Mesothelial cell of epicardium (in vitro differentiated cells): ENCODE measurements at regions not wholly inside any gene's neighbourhood (a gene's known extent, or its start where the extent isn't known, plus 50 kb on each side); places are given as distances from the start of the nearest gene placed in this dataset.

Experiments
- DNase-seq, 2 experiments: peaks; one replicate each; pipeline ENCODE4 v3.0.0; 2021; ENCODE audit warnings: low spot score in 2 of 2; ENCODE audit not compliant: unreplicated experiment in 2 of 2
- H3K27ac Mint-ChIP-seq: 2 replicates; pipeline ENCODE4 v1.8.0; 2021; ENCODE audit warnings: mixed read lengths
- H3K27me3 Mint-ChIP-seq: 2 replicates; pipeline ENCODE4 v1.8.0; 2021; ENCODE audit warnings: low read depth, mixed read lengths
- H3K36me3 Mint-ChIP-seq: 2 replicates; pipeline ENCODE4 v1.8.0; 2021; ENCODE audit warnings: mixed read lengths
- H3K4me1 Mint-ChIP-seq: 2 replicates; pipeline ENCODE4 v1.8.0; 2021; ENCODE audit warnings: mixed read lengths
- H3K4me3 Mint-ChIP-seq: 2 replicates; pipeline ENCODE4 v1.8.0; 2021; ENCODE audit warnings: mild to moderate bottlenecking, moderate library complexity, mixed read lengths
- H3K9me3 Mint-ChIP-seq: 2 replicates; pipeline ENCODE4 v1.8.0; 2021; ENCODE audit warnings: mixed read lengths
- CTCF ChIP-seq: fragments of 200-600 bp; sonication (generic); IDR thresholded peaks from one replicate; pipeline ENCODE4 v1.5.0; 2021; ENCODE audit warnings: antibody characterized with exemption; ENCODE audit not compliant: unreplicated experiment

- peaks cover 7% of the 10 kb centered on the region for H3K9me3 Mint-ChIP-seq
- H3K27me3 Mint-ChIP-seq = peaks cover 1% of the 10 kb centered on the region
- H3K27ac Mint-ChIP-seq = no peak overlapping the region
- no peak overlapping the region for H3K4me3 Mint-ChIP-seq
- no peaks in the 10 kb centered on the region for H3K36me3 Mint-ChIP-seq
- TF ChIP-seq CTCF = no peak
- no peaks in the 10 kb centered on the region for H3K4me1 Mint-ChIP-seq
- DNase-seq = no peak
Observed at GRCh38 chr4:177161781-177162180, 147.9 kb upstream of the NEIL3 start.

- DNase-seq = no peak
- TF ChIP-seq CTCF = no peak
- Mint-ChIP-seq H3K36me3 (no peaks in the 10 kb centered on the region), H3K27me3 (peaks cover 1% of the 10 kb centered on the region), H3K27ac (no peak overlapping the region), H3K4me1 (no peaks in the 10 kb centered on the region), H3K9me3 (peaks cover 6% of the 10 kb centered on the region), H3K4me3 (no peak overlapping the region)
Observed at GRCh38 chr4:177163532-177163931, 146.1 kb upstream of the NEIL3 start.

GRCh38 chr4:177171588-177171987 lies 138.1 kb upstream of the NEIL3 start:
- Mint-ChIP-seq H3K27ac (no peak overlapping the region), H3K4me1 (no peaks in the 10 kb centered on the region), H3K4me3 (no peak overlapping the region), H3K9me3 (peaks cover 27% of the 10 kb centered on the region), H3K36me3 (no peaks in the 10 kb centered on the region), H3K27me3 (no peaks in the 10 kb centered on the region)
- no peak for TF ChIP-seq CTCF
- DNase-seq = no peak

GRCh38 chr4:177175473-177175872 lies 134.2 kb upstream of the NEIL3 start:
- H3K9me3 Mint-ChIP-seq = peaks cover 19% of the 10 kb centered on the region
- H3K27ac Mint-ChIP-seq = no peak overlapping the region
- no peak for TF ChIP-seq CTCF
- H3K4me1 Mint-ChIP-seq = no peaks in the 10 kb centered on the region
- no peaks in the 10 kb centered on the region for H3K27me3 Mint-ChIP-seq
- no peak for DNase-seq
- no peaks in the 10 kb centered on the region for H3K36me3 Mint-ChIP-seq
- no peak overlapping the region for H3K4me3 Mint-ChIP-seq

- Mint-ChIP-seq H3K4me3 (no peak overlapping the region), H3K36me3 (no peaks in the 10 kb centered on the region), H3K9me3 (peaks cover 12% of the 10 kb centered on the region), H3K27ac (no peak overlapping the region), H3K4me1 (no peaks in the 10 kb centered on the region), H3K27me3 (no peaks in the 10 kb centered on the region)
- no peak for DNase-seq
- no peak for TF ChIP-seq CTCF
Observed at GRCh38 chr4:177177541-177178081, 132.1 kb upstream of the NEIL3 start.

- H3K27ac Mint-ChIP-seq = no peak overlapping the region
- H3K36me3 Mint-ChIP-seq = no peaks in the 10 kb centered on the region
- TF ChIP-seq CTCF = no peak
- no peak for DNase-seq
- no peaks in the 10 kb centered on the region for H3K4me1 Mint-ChIP-seq
- H3K9me3 Mint-ChIP-seq = peaks cover 12% of the 10 kb centered on the region
- no peaks in the 10 kb centered on the region for H3K27me3 Mint-ChIP-seq
- no peak overlapping the region for H3K4me3 Mint-ChIP-seq
Observed at GRCh38 chr4:177178246-177178645, 131.4 kb upstream of the NEIL3 start.
